HG02973 (cell line): ENCODE measurements at regions not wholly inside any gene's neighbourhood (a gene's known extent, or its start where the extent isn't known, plus 50 kb on each side); places are given as distances from the start of the nearest gene placed in this dataset.

Source experiments
- ATAC-seq: cut with Tn5 transposase; IDR thresholded peaks from one replicate; pipeline ENCODE4 v1.9.1; 2021; ENCODE audit warnings: moderate library complexity; ENCODE audit not compliant: unreplicated experiment

DNA sequence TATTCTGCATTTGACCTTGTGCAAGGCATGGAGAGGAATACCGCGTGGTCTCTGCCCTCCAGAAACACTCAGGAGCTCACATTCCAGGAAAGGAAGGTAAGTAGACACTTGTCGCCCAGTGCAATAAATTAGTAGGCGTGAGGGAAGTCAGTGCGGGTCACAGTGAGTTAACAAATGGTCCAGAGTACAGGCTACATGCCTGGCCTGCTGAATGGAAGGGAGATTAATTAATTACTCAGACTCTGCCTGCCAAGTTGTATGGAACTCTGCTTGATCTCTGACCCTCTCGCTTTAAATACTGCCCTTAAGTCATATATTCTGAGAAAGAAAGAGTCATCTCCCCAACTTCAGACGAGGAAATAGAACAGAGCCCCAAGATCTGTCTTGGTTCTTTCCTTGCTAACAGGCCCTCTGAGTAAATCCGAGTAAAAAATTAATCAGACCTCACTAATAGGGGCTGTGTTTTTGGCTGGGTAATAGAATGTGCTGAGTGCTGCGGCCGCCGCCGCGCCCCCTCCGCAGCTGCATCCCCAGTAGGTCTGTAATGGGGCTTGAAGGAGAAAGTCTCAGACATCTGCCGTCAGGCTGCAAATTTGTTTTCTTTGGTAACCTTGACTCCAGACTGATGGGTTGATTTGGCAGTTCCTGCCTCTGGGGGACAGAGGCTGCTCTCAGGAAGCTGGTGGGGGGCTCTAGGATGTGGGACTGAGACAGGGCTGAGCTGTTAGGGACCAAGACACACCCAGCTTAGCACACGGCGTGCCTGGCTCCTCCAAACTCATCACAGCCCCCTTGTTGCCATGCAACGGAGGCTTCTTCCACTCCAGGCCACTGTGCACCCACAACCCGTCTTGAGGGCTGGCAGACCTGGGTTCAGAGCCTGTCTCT, 144.4 kb downstream of the NSG2 start:
- ATAC-seq: no peak

DNA sequence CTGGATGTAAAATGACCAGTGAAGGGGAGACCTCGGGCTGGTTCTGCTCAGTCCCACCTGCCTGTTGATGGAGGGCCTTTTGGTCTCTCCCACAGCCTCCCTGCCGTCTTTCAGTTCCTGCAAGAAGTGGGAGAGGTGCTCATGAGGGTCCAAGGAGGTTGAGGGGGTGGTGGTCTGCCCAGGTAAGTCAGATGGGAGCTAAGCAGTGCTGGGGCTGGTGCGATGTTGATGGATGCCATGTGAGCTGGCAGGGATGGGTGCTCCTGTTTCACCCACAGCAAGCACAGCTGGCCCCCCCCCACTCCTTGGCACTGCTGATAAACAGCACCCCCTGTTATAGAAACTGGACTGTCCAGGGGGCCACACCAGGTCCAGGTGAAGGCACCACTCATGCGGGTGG, 145.6 kb downstream of the NSG2 start:
- ATAC-seq: no peak

DNA sequence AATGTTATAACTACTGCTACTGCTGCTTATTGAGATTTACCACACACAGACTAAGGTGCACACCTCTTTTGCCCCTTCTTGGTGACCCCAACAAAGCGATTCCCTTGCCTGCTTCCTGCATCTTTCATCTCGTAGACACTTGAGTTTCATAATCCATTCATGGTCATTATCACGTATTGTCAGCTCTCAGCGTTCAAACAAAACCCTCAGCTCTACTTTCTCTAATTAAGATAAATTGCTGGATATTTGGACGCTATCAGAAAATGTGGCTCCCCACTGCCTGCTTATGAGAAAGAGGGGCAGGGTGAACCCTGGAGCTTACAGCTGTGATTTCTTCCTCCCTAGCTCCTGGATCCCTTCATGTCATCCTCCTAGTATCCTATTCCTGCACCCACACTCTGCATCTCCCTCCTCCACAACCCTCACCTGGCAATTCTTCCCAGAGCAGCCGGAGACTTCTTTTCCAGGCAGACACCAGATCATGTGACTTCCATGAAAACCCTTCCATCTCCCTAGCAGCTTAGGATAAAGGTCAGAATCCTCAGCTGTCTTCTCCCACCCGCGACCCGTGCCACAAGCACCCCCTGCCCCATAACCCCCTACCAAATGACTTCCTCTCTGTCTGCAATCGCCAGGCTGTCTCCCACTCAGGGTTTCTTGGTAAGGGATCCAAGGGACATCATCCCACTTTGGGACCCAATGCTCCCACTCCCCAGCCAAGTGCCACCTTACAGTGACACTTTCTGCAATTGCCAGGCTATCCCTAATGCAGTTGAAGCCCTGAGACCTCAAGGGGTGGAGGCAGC, 146.5 kb downstream of the NSG2 start:
- ATAC-seq: no peak

DNA sequence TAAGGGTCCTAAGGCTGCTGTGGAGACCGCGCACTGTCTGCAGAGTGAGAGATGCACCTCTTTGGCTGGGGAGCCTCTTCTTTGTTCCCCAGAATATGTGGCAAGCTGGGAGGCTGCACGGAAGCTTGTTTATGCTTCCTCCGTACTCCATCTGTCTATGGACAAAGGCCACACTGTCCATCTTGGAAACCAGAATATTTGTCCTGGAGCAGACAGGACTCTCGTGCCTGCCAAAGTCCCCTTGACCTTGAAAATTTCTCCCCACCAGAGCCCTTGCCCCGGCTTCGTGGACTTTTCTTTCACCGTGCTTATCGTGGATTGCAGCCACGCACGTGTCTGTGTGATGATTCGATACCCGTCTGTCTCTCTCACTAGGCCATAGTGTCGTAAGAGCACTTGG, 147.4 kb downstream of the NSG2 start:
- no peak for ATAC-seq

DNA sequence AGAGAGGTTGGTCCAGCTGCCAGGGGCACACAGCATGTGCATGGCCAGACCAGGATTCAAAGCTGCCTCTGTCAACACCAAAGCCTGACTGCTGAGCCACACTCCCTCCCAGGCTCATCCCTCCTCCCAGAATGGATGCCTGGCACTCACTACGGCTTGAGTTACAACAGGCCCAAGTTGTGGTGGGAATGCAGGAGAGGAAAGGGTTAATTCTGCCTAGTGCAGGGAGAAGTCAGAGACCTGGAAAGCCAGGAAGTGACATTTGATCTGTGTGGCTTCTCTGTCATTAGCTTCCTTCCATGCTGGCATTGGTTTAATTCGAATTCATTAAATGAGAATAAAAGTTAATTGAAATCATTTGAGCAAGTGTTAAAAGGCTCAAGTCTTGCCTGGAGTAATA, 150.0 kb downstream of the NSG2 start:
- no peak for ATAC-seq

DNA sequence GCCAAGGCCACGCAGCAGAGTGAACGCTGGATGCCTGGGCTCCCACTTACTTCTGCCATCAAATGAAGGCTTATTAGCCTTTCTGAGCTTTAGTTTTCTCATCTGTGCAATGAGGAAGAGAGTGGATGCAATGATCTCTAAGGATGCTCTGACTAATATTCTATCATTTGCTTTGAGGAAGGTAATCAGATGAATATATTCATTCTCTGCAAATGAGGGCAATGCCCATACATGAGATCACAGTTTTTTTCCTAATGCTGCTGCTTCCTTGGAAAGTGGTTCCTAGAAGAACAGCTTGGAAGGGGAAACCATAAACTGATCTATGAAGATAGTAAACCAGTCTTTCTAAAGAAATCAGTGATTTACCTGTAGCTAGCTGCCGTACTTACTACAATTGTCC, 152.4 kb downstream of the NSG2 start:
- no peak for ATAC-seq

DNA sequence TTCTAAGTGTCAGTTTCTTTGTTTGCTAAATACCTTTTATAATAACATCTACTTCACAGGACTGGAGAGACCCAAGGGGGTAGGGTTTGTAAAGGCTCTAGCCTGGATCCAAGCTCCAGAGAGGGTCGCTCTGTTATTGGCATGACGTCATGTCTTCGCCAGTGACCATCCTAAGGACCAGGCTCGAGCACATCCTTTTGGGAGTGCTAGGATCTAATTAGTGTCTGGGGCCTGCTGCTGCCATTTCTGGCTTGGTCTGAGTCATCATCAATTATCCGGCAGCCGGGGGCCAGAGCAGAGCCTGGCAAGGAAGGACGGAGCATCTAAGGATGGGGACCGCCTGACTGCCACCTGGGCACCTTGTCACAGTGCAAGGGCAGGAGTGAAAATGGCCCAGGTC, 153.0 kb downstream of the NSG2 start:
- ATAC-seq: no peak

DNA sequence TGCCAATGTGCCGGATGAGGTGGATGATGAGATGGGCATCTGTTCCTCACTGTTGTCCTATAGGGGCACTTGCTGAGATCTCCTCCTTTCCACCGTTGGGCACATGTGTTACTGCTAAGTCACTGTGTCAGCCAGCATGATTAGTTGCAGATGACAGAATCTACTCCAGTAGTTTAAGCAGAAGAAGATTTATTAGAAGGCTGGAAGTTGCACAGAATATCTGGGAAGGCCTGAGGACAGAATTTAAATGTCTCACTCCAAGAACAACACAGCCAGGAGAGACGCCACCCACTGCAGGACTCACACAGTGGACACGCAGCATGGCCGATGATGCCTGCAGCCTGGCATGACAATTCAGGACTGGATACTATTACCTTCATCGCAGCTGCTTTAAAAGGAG, 157.5 kb downstream of the NSG2 start:
- no peak for ATAC-seq

DNA sequence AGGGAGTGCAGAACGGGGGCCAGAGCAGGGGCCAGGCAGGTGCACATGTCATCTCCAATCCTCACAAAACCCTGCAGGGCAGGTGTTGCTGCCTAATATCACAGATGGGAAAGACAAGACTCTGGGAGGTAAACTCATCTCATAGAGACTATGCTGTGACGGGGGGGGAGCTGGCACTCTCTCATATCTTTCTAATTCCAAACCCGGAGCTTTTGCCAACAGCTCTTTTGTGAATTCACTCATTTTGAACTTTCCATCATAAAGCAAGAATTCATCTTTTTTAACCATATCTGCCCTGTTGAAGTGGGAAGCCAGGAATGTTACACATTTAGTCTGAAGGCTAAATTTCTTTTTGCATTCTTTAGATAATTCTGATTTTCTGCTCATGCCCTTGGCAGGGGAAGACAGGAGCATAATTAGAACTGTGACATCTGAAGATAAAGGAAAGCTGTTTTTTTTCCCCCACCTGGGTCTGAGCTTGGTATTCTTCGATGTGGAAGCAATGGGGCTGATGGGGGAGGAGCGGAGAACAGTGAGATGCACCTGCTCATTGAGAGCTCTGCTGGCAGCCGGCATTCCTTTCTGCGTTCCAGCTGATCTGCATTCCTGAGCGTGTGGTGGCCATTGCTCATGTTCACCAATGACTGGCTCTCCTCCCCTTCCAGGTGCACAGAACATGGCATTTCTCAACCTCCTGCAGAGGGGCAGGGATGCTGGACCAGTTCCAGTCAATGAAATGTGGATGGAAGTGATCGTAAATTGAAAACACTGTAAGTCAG, 159.2 kb downstream of the NSG2 start:
- no peak for ATAC-seq

DNA sequence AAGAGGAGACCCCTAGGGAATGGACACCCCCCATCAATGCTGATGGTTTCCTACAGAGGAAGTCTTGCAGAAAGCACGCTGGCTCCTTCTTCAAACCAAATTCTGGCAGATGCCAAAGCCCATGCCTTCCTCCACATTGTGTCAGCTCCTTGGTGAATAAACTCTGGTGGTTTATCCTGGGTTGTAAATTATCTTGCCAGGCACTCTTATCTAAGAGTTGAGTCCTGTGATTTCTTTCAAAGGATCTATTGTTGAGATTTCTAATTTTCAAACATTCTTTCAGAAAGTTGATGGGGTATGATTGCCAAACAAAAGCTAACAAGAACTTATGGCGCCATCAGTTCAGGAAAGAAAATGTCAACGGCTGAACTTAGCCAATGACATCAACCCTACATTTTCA, 160.4 kb downstream of the NSG2 start:
- no peak for ATAC-seq

DNA sequence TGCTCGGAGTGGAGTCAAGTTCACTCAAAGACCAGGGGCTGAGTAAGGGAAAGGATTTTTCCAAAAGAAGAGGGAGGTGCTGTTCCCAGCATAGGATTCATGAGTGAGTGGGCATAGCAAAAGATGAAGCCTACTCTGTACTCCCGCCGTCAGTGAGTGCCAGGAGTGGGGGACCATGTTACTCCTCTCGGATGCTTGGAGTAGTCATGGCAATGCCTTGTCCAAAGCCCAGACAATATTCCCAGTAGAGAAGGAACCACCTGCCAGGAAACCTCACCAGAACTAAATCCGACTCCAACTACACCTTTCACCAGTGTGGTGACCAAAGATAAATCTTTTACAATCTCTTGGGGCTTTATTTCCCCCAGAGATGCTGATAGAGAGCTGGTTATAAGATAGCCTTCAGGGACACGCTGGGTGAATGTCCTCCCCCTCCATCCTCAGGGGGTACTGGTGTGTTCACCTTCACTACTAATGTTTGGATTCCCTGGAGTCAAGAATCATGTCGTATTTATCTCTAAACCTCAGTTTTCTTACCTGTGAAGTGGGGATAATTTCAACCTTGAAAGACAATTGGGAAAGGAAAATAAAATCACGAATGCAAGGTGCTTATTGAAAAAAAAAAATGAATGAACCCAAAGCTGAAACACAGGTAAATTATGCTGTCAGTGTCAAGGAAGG, 165.2 kb downstream of the NSG2 start:
- no peak for ATAC-seq

DNA sequence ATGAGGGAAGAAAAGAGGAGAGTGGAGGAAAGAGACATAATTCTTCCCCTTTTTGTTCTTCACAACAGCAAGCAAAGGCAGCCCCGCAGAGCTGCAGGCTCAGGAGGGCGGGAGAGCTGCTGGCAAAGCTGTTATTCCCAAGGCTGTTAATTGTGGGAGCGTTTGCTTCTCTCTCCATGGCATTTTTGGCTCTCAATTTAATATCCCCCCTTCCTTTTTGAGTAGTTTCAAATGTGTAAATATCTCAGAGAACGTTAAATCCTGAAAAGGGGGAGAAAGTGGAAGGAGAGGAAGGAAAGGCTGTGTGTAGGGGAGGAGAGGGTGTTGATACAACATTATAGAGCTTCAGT, 165.7 kb downstream of the NSG2 start:
- no peak for ATAC-seq

DNA sequence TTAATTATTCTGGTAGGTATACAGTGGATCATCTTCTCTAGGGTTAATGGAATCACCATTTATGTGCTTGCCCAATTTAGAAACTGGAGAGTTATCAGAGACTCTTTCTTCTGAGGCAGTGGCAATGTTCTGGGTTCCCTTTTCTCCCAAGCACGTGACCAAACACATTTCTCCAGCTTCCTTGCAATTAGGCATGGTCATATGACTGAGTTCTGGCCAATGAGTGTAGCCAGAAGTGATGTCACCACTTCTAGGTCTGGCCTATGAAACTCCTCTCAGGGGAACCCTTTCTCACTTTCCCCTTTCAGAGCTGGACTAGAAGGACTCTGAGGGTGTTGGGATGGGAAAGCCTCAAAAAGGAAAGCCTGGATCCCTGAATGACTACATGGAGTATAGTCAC, 172.0 kb downstream of the NSG2 start:
- ATAC-seq: no peak

DNA sequence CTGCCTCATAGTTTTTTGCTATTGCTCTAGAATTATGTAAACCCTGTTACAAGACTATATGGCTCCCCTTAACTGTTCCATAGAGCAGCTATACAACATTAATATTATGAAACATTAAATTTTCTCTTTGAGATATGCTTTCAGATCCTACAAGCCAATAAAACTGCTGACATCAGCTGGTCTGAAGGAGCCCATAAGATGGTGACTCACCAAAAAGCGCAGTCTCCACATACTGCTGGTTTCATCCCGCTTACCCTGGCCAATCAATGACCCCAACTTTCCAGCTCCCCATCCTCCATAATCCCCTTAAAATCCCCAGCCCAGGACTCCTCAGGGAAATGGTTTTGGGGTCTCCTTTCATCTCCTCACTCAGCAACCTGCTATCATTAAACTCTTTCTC, 172.7 kb downstream of the NSG2 start:
- ATAC-seq: no peak

DNA sequence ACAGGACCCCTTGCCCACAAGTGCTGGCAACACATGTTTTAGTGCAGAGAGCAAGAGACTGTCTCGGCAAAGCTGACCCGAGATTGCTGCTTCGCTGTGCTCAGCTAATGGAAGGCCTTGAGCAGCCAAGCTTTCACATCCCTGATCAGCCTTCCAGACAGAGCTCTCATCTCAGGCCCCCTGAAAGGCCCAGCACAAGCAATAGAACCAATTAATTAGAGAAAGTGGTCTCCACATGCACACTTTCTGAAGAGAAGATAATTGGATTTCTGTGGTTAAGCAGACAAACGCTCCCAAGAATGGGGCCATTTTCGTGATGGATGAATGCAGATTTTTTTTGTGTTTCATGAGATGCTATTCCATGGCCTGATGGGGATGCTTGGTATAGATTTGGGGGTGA, 174.9 kb downstream of the NSG2 start:
- ATAC-seq: no peak

DNA sequence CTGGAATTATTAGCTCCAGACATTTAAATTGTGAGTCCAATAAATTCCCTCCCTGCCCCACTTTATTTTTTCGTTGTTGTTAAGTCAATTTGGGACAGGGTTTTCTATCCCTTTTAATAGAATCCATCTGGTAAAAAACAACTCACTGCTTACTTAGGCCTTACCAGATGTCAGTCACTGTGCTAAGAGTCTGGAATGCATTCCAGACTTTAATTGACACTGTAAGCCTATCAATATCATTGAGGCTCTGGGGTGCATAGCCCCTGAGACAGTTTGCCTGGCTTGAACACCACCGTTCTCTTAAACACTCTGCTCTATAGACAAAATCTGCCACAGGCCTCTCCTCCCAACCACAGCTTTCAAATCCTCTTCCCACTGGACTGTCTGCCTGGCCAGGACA, 175.9 kb downstream of the NSG2 start:
- no peak for ATAC-seq

DNA sequence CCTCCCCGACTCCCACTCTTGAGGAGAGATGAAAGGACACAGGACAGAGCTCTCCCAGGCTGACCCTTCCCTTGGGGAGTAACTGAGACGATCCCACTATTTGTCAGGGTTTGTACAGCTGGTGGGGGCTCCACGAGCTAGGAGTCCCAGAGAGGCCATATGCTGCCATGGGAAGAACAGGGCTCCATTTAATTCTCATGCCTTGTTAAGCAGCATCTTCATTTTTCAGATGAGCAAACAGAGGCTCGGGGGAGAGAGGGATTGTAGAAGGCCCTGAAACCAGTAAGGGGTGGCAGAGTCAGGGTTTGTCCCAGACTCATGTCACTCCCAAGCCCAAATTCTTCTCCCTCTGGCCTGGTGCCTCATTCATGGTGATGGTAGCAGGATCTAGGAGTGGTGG, 176.4 kb downstream of the NSG2 start:
- no peak for ATAC-seq

DNA sequence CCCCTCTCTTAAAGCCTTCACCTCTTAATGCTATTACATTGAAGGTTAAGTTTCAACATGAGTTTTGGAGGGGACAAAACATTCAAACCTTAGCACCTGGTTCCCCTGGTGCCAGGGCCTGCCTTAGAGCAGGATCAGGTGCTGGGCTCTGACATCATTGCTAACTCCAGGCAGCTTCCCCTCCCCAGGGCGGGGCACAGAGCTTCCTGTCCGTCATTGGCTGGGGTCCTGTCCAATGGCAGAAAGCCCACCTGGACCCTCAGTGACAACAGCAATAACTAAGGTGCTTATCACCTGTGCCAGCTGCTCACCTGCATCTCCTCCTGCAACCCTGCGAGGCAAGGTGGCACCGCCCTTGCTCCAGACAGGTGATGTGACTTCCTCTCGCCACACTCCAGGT, 177.4 kb downstream of the NSG2 start:
- no peak for ATAC-seq

DNA sequence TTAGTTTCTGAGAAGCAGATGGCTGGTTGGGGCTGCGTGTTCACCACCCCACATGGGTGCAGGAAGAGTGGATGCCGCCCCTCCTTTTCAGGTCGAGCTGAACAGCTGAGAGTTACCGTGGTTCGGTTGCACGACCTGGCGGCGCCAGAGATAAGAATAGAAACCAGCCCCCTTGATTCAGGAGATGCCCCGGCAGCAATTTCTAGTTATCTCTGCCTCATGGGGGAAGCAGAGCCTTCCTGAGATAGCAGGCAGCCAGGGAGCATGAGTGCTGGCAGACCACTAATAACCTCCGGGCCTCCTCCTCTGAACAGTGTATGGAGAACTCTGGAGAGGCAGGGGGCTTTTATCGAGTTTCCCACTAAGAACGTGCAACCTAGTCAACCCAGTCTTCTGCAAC, 177.8 kb downstream of the NSG2 start:
- no peak for ATAC-seq

DNA sequence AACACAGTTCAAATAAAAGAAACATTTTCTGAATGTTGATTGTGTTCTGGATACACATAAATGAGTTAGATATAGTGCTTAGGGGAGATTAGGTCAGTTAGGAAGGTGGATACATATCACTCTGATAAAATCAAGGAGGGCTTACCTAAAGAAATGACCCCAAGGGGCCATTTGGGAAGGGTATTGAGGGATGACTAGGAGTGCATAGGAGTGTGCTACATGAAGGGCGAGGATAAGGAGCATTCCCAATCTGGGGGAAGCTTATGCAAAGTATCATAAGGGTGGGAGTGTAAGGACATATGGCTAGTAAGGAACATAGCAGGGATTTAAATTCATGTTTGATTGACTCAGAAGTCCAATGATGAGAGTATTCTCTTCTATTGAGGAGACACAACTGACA, 183.6 kb downstream of the NSG2 start:
- no peak for ATAC-seq
